ENCODE measurements at regions not wholly inside any gene's neighbourhood (a gene's known extent, or its start where the extent isn't known, plus 50 kb on each side); places are given as distances from the start of the nearest gene placed in this dataset.
"Not testable (repeated sequence)": the region's sequence is repeated elsewhere in the genome, so short reads cannot be mapped to it uniquely, and the experiment has no call there.

- no peak for DNase-seq (ENCODE audit: low read depth in 1 of 2, low spot score in 1 of 2)
These were observed 383.4 kb downstream of the USP25 start for GRCh38 chr21:16113052-16113715.

- no peak for DNase-seq (ENCODE audit: low read depth in 1 of 2, low spot score in 1 of 2)
These were observed 385.7 kb downstream of the USP25 start for GRCh38 chr21:16115461-16115860.

GRCh38 chr21:16116069-16116468 lies 386.3 kb downstream of the USP25 start:
- no peak for DNase-seq (ENCODE audit: low read depth in 1 of 2, low spot score in 1 of 2)

GRCh38 chr21:16116798-16117197 lies 387.0 kb downstream of the USP25 start:
- DNase-seq (ENCODE audit: low read depth in 1 of 2, low spot score in 1 of 2) = no peak

- DNase-seq (ENCODE audit: low read depth in 1 of 2, low spot score in 1 of 2) = no peak
These were observed 387.5 kb downstream of the USP25 start for GRCh38 chr21:16117331-16117730.

- DNase-seq (ENCODE audit: low read depth in 1 of 2, low spot score in 1 of 2) = no peak
These were observed 388.2 kb downstream of the USP25 start for GRCh38 chr21:16117851-16118590.

GRCh38 chr21:16124378-16125138 lies 394.8 kb downstream of the USP25 start:
- no peak for DNase-seq (ENCODE audit: low read depth in 1 of 2, low spot score in 1 of 2)

GRCh38 chr21:16125274-16125673 lies 395.5 kb downstream of the USP25 start:
- DNase-seq (ENCODE audit: low read depth in 1 of 2, low spot score in 1 of 2) = no peak

GRCh38 chr21:16132453-16132852 lies 402.7 kb downstream of the USP25 start:
- not testable (repeated sequence) for DNase-seq (ENCODE audit: low read depth in 1 of 2, low spot score in 1 of 2)

GRCh38 chr21:16133248-16133647 lies 403.5 kb downstream of the USP25 start:
- DNase-seq (ENCODE audit: low read depth in 1 of 2, low spot score in 1 of 2) = no peak

GRCh38 chr21:16134134-16134533 lies 404.4 kb downstream of the USP25 start:
- no peak for DNase-seq (ENCODE audit: low read depth in 1 of 2, low spot score in 1 of 2)

- DNase-seq (ENCODE audit: low read depth in 1 of 2, low spot score in 1 of 2) = no peak
These were observed 407.3 kb downstream of the USP25 start for GRCh38 chr21:16137106-16137505.

- DNase-seq (ENCODE audit: low read depth in 1 of 2, low spot score in 1 of 2) = no peak
These were observed 415.3 kb downstream of the USP25 start for GRCh38 chr21:16145052-16145451.

GRCh38 chr21:16145479-16145878 lies 415.7 kb downstream of the USP25 start:
- DNase-seq (ENCODE audit: low read depth in 1 of 2, low spot score in 1 of 2) = no peak

GRCh38 chr21:16154321-16154720 lies 424.5 kb downstream of the USP25 start:
- DNase-seq (ENCODE audit: low read depth in 1 of 2, low spot score in 1 of 2) = no peak

GRCh38 chr21:16154951-16155635 lies 425.3 kb downstream of the USP25 start:
- no peak for DNase-seq (ENCODE audit: low read depth in 1 of 2, low spot score in 1 of 2)

- no peak for DNase-seq (ENCODE audit: low read depth in 1 of 2, low spot score in 1 of 2)
These were observed 427.2 kb downstream of the USP25 start for GRCh38 chr21:16156841-16157489.

- DNase-seq (ENCODE audit: low read depth in 1 of 2, low spot score in 1 of 2) = no peak
These were observed 429.6 kb downstream of the USP25 start for GRCh38 chr21:16159213-16159970.

GRCh38 chr21:16159971-16160350 lies 430.2 kb downstream of the USP25 start:
- no peak for DNase-seq (ENCODE audit: low read depth in 1 of 2, low spot score in 1 of 2)

- no peak for DNase-seq (ENCODE audit: low read depth in 1 of 2, low spot score in 1 of 2)
These were observed 433.2 kb downstream of the USP25 start for GRCh38 chr21:16162953-16163352.
